ENCODE measurements at regions not wholly inside any gene's neighbourhood (a gene's known extent, or its start where the extent isn't known, plus 50 kb on each side); places are given as distances from the start of the nearest gene placed in this dataset.
"Not testable (repeated sequence)": the region's sequence is repeated elsewhere in the genome, so short reads cannot be mapped to it uniquely, and the experiment has no call there.

DNA sequence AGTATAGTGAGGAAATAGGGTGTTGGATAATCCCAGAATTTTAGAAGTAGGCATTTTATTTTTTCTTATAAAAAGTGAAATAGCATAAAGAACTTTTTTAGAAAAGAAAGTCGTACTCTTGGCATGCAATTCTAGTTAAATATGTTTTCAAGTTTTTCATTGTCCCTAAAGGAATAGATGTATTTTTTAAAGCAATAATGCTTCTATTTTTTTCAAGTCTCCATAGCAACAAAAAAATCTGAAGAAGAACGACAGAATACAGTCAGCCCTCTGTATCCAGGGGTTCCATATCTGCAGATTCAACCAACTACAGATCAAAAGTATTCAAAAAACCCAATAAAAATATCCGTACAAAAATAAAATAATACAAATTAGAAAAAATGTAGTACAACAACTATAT lies 538.2 kb downstream of the GLUD2 start:
- Histone ChIP-seq H3K4me1 (ENCODE audit: control insufficient read depth, low read depth, low read length) (no peaks in the 10 kb centered on the region), H3K27ac (ENCODE audit: low read length) (no peak overlapping the region), H3K4me3 (ENCODE audit: low read length) (no peak overlapping the region)

DNA sequence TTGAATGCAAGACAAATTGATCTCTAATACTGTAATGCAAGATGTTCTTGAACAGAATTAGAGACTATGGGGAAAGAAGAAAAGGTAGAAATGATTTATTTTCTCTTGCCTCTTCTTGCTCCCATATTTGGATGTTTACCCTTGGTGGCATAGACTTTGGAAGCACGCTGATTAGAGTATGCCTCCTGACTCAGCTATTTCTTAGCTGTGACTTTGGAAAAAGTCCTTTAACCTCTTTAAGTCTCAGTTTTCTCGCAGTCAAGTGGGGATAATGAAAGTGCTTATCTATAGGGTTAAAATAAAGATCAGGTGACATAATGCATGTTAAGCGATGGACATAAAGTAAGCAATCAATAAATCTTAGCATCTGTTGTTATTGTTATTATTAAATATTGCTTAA lies 545.5 kb downstream of the GLUD2 start:
- H3K36me3 ChIP-seq (ENCODE audit: control insufficient read depth, low read depth, low read length): no peaks in the 10 kb centered on the region
- no peak overlapping the region for H3K9ac ChIP-seq (ENCODE audit: low read length)
- H3K4me3 ChIP-seq (ENCODE audit: low read length): no peak overlapping the region
- H3K4me1 ChIP-seq (ENCODE audit: control insufficient read depth, low read depth, low read length): no peaks in the 10 kb centered on the region
- H3K27ac ChIP-seq (ENCODE audit: low read length): no peak overlapping the region
- H3K27me3 ChIP-seq (ENCODE audit: control insufficient read depth, insufficient read depth, low read length): no peaks in the 10 kb centered on the region
- H3K9me3 ChIP-seq (ENCODE audit: control insufficient read depth, low read depth, low read length): peaks cover 37% of the 10 kb centered on the region

More for the DNA sequence above, 538.2 kb downstream of the GLUD2 start:
- Histone ChIP-seq H3K36me3 (ENCODE audit: control insufficient read depth, low read depth, low read length) (no peaks in the 10 kb centered on the region), H3K9ac (ENCODE audit: low read length) (no peak overlapping the region), H3K9me3 (ENCODE audit: control insufficient read depth, low read depth, low read length) (peaks cover 24% of the 10 kb centered on the region), H3K27me3 (ENCODE audit: control insufficient read depth, insufficient read depth, low read length) (no peaks in the 10 kb centered on the region)

DNA sequence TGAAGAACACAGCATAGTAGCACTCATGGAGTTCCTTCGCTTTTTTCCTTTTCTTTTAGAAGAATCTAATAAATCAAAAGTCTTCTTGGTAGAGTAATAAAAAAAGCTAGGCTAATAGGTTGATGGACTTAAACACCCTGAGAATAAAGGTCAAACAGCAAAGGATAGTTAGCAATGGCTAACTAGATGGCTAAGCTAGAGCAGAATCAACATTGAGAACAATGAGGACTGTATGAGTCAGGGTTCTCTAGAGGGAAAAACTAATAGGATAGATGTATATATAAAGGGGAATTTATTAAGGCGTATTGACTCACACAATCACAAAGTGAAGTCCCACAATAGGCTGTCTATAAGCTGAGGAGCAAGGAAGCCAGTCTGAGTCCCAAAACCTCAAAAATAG lies 550.9 kb downstream of the GLUD2 start:
- Histone ChIP-seq H3K36me3 (ENCODE audit: control insufficient read depth, low read depth, low read length) (no peaks in the 10 kb centered on the region), H3K4me1 (ENCODE audit: control insufficient read depth, low read depth, low read length) (no peaks in the 10 kb centered on the region), H3K9ac (ENCODE audit: low read length) (no peak overlapping the region), H3K4me3 (ENCODE audit: low read length) (no peak overlapping the region), H3K27ac (ENCODE audit: low read length) (no peak overlapping the region), H3K27me3 (ENCODE audit: control insufficient read depth, insufficient read depth, low read length) (no peaks in the 10 kb centered on the region), H3K9me3 (ENCODE audit: control insufficient read depth, low read depth, low read length) (peaks cover 21% of the 10 kb centered on the region)

DNA sequence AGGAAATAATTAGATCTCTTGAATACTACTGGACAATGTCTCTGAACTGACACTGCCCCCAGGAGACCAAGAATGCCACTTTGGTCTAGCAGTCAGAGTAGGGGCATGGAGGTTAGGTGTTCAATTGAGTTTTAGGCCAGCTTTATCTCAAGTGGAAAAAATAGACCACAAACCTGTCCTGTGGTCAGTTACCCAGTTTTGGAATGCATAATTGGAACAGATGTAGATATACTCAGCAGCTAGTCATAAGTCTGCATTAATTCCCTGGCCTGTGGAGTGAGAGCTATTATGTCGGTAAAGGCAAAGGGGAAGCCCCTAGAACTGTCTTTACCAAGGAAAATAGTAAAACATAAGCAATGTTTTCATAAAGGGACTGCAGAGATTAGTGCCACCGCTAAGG lies 587.7 kb downstream of the GLUD2 start:
- no peaks in the 10 kb centered on the region for H3K4me1 ChIP-seq (ENCODE audit: control insufficient read depth, low read depth, low read length)
- no peaks in the 10 kb centered on the region for H3K36me3 ChIP-seq (ENCODE audit: control insufficient read depth, low read depth, low read length)
- H3K27me3 ChIP-seq (ENCODE audit: control insufficient read depth, insufficient read depth, low read length): no peaks in the 10 kb centered on the region
- no peak overlapping the region for H3K27ac ChIP-seq (ENCODE audit: low read length)
- no peak overlapping the region for H3K4me3 ChIP-seq (ENCODE audit: low read length)
- H3K9me3 ChIP-seq (ENCODE audit: control insufficient read depth, low read depth, low read length): peaks cover 6% of the 10 kb centered on the region
- no peak overlapping the region for H3K9ac ChIP-seq (ENCODE audit: low read length)

DNA sequence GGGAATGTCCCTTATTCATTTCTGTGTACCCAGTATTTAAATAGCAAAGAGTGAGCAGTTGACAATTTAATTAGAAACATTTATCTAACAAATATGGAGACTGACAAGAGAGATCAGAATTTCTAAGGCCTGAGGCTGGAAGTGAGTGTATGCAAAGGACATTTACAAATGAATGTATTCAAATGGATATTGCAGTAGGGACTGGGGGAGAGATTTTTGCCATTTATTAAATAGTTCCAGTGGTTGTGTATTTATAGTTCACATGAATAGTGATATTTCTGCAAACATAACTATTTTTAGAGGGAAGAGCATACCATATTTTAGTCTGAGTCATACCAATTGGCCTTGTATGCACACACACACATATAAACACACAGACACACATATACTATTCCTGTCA lies 592.4 kb downstream of the GLUD2 start:
- no peak overlapping the region for H3K4me3 ChIP-seq (ENCODE audit: low read length)
- H3K36me3 ChIP-seq (ENCODE audit: control insufficient read depth, low read depth, low read length): no peaks in the 10 kb centered on the region
- no peak overlapping the region for H3K27ac ChIP-seq (ENCODE audit: low read length)
- H3K4me1 ChIP-seq (ENCODE audit: control insufficient read depth, low read depth, low read length): no peaks in the 10 kb centered on the region
- peaks cover 11% of the 10 kb centered on the region for H3K9me3 ChIP-seq (ENCODE audit: control insufficient read depth, low read depth, low read length)
- H3K27me3 ChIP-seq (ENCODE audit: control insufficient read depth, insufficient read depth, low read length): no peaks in the 10 kb centered on the region
- no peak overlapping the region for H3K9ac ChIP-seq (ENCODE audit: low read length)

DNA sequence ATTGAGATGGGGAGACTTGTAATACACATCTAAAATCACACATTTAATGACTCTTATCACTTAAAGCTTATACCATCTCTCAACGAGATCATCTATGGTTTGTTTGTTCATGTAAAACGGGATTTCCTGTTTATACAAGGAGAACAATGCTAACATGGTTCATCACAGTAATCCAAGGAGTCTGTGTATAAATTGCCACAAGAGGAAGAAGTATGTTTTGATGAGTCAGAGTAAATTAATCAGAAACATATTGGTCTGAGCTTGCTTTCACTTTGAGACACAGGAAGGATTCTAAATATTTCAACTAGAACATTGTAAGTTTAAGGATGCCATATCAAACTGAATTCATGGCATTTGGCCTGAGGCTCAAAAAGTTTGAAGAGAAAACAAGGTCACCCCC lies 594.1 kb downstream of the GLUD2 start:
- no peaks in the 10 kb centered on the region for H3K36me3 ChIP-seq (ENCODE audit: control insufficient read depth, low read depth, low read length)
- no peak overlapping the region for H3K27ac ChIP-seq (ENCODE audit: low read length)
- no peak overlapping the region for H3K9ac ChIP-seq (ENCODE audit: low read length)
- no peak overlapping the region for H3K4me3 ChIP-seq (ENCODE audit: low read length)
- H3K27me3 ChIP-seq (ENCODE audit: control insufficient read depth, insufficient read depth, low read length): no peaks in the 10 kb centered on the region
- peaks cover 11% of the 10 kb centered on the region for H3K9me3 ChIP-seq (ENCODE audit: control insufficient read depth, low read depth, low read length)
- no peaks in the 10 kb centered on the region for H3K4me1 ChIP-seq (ENCODE audit: control insufficient read depth, low read depth, low read length)

DNA sequence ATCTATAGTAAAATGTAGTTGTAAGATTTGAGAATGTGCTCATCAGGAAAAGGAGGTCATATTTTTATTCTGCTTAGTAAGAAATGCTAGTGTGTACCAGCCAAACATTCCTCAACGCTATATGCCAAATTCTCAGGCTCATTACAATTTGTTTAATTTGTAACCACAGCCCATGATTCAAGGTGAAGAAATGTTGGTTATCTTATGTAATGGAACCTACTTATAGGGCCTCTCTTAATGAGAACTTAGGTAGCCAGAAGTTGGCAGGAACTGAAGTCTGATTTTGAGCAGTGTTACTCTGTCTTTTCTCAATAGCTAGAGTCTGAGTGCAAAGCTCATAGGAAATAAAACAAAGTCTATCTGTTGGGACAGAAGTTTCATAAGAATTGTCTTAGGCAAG lies 595.0 kb downstream of the GLUD2 start:
- Histone ChIP-seq H3K9me3 (ENCODE audit: control insufficient read depth, low read depth, low read length) (peaks cover 11% of the 10 kb centered on the region), H3K27ac (ENCODE audit: low read length) (no peak overlapping the region)

DNA sequence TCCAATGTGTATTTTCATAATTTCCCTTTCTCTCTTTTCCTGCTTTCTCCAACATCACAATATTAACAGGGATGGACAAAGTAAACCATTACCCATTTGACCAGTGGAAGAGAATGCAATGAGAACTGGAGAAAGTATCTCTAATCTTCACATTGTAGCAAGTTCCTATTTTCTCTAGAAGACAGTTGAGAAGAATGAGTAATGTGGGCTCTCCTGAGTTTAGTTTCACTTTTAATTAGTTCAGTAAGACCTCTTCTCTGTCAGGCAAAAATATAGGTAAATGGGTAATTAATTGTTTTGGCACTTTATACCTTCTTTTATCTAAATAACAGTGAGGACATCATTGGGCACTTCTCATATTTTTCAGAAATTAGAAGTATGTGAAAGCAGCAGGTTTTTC lies 602.0 kb downstream of the GLUD2 start:
- Histone ChIP-seq H3K4me3 (ENCODE audit: low read length) (no peak overlapping the region), H3K4me1 (ENCODE audit: control insufficient read depth, low read depth, low read length) (no peaks in the 10 kb centered on the region), H3K9ac (ENCODE audit: low read length) (no peak overlapping the region), H3K9me3 (ENCODE audit: control insufficient read depth, low read depth, low read length) (peaks cover 9% of the 10 kb centered on the region), H3K36me3 (ENCODE audit: control insufficient read depth, low read depth, low read length) (no peaks in the 10 kb centered on the region), H3K27ac (ENCODE audit: low read length) (no peak overlapping the region), H3K27me3 (ENCODE audit: control insufficient read depth, insufficient read depth, low read length) (no peaks in the 10 kb centered on the region)

More for the DNA sequence above, 595.0 kb downstream of the GLUD2 start:
- no peak overlapping the region for H3K4me3 ChIP-seq (ENCODE audit: low read length)
- H3K9ac ChIP-seq (ENCODE audit: low read length): no peak overlapping the region
- no peaks in the 10 kb centered on the region for H3K4me1 ChIP-seq (ENCODE audit: control insufficient read depth, low read depth, low read length)
- H3K27me3 ChIP-seq (ENCODE audit: control insufficient read depth, insufficient read depth, low read length): no peaks in the 10 kb centered on the region
- no peaks in the 10 kb centered on the region for H3K36me3 ChIP-seq (ENCODE audit: control insufficient read depth, low read depth, low read length)

DNA sequence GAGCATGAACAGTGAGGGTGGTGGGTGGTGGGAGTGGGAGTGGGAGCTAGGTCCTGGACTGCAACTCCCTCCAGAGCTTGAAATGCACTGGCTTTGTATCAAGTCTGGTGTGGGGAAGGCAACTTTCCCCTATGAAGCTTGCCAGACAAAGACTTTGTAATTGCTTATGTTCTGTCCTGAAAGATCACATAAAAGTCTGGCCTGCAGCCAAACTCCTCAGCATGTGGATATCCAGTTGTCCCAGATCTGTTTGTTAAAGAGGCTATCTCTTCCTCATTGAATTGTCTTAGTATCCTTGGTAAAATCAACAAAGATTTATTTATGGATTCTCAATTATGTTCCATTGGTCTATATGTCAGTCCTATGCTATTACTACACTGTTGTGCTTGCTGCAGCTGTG lies 607.9 kb downstream of the GLUD2 start:
- H3K9me3 ChIP-seq (ENCODE audit: control insufficient read depth, low read depth, low read length): peaks cover 6% of the 10 kb centered on the region
- H3K9ac ChIP-seq (ENCODE audit: low read length): no peak overlapping the region
- H3K27me3 ChIP-seq (ENCODE audit: control insufficient read depth, insufficient read depth, low read length): no peaks in the 10 kb centered on the region
- no peaks in the 10 kb centered on the region for H3K36me3 ChIP-seq (ENCODE audit: control insufficient read depth, low read depth, low read length)
- H3K4me3 ChIP-seq (ENCODE audit: low read length): no peak overlapping the region
- no peaks in the 10 kb centered on the region for H3K4me1 ChIP-seq (ENCODE audit: control insufficient read depth, low read depth, low read length)
- no peak overlapping the region for H3K27ac ChIP-seq (ENCODE audit: low read length)

DNA sequence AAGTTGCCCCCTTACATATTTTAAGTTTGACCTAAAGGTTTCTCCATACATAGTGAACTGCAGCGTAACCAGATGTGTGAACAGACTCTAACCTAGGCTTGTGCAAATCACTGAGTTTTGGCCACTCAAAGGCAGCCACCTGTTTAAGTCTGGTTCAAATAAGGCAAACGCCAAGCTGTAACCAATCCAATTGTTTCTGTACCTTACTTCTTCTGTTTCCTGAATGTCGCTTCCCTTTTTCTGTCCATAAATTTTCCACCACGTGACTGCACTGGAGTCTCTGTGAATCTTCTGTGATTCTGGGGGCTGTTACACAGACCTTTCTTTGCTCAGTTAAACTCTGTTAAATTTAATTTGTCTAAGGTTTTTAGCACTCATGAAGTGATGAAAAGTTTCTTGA lies 618.8 kb downstream of the GLUD2 start:
- peaks cover 20% of the 10 kb centered on the region for H3K9me3 ChIP-seq (ENCODE audit: control insufficient read depth, low read depth, low read length)
- no peak overlapping the region for H3K9ac ChIP-seq (ENCODE audit: low read length)
- no peak overlapping the region for H3K4me3 ChIP-seq (ENCODE audit: low read length)
- H3K27ac ChIP-seq (ENCODE audit: low read length): no peak overlapping the region
- H3K27me3 ChIP-seq (ENCODE audit: control insufficient read depth, insufficient read depth, low read length): no peaks in the 10 kb centered on the region
- no peaks in the 10 kb centered on the region for H3K36me3 ChIP-seq (ENCODE audit: control insufficient read depth, low read depth, low read length)
- H3K4me1 ChIP-seq (ENCODE audit: control insufficient read depth, low read depth, low read length): no peaks in the 10 kb centered on the region

DNA sequence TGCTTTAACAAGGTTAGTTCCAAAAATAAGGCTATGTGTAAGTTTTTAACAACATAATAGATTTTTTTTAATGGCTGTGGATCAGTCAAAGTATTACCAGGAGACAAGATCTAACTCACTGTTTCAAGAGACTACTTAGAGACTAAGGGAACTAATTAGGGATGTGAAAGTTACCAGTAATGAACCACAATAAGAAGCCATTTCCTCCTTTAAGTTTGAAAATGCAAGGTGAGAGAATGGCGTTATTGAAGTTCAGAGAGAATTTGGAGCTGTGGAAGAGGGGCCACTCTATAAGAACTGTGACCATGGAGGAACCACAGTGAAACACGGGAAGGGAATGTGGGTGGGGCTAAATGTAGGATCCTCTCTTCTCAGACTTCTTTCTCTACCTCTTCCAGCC lies 624.2 kb downstream of the GLUD2 start:
- peaks cover 29% of the 10 kb centered on the region for H3K9me3 ChIP-seq (ENCODE audit: control insufficient read depth, low read depth, low read length)
- H3K9ac ChIP-seq (ENCODE audit: low read length): no peak overlapping the region
- H3K4me1 ChIP-seq (ENCODE audit: control insufficient read depth, low read depth, low read length): no peaks in the 10 kb centered on the region
- no peaks in the 10 kb centered on the region for H3K27me3 ChIP-seq (ENCODE audit: control insufficient read depth, insufficient read depth, low read length)
- no peak overlapping the region for H3K4me3 ChIP-seq (ENCODE audit: low read length)
- H3K27ac ChIP-seq (ENCODE audit: low read length): no peak overlapping the region
- no peaks in the 10 kb centered on the region for H3K36me3 ChIP-seq (ENCODE audit: control insufficient read depth, low read depth, low read length)

DNA sequence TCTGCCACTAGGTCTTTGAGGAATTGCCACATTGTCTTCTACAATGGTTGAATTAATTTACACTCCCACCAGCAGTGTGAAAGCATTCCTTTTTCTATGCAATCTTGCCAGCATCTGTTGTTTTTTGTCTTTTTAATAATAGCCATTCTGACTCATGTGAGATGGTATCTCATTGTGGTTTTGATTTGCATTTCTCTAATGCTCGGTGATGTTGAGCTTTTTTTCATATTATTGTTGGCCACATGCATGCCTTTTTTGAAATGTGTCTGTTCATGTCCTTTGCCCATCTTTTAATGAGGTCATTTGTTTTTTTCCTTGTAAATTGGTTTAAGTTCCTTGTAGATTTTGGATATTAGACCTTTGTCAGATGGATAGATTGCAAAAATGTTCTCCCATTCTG lies 661.8 kb downstream of the GLUD2 start:
- H3K27me3 ChIP-seq (ENCODE audit: control insufficient read depth, insufficient read depth, low read length); H3K9ac ChIP-seq (ENCODE audit: low read length): not testable (repeated sequence)

More for the DNA sequence above, 661.8 kb downstream of the GLUD2 start:
- not testable (repeated sequence) for H3K4me1 ChIP-seq (ENCODE audit: control insufficient read depth, low read depth, low read length); H3K27ac ChIP-seq (ENCODE audit: low read length); H3K36me3 ChIP-seq (ENCODE audit: control insufficient read depth, low read depth, low read length); H3K4me3 ChIP-seq (ENCODE audit: low read length)
- peaks cover 18% of the 10 kb centered on the region for H3K9me3 ChIP-seq (ENCODE audit: control insufficient read depth, low read depth, low read length)
